Activated T-cell treated with anti-CD3 and anti-CD28 coated beads, Interleukin-2, amount 50 U/mL, for 48 hours (primary cell): ENCODE measurements at regions not wholly inside any gene's neighbourhood (a gene's known extent, or its start where the extent isn't known, plus 50 kb on each side); places are given as distances from the start of the nearest gene placed in this dataset.
A peak's percentile ranks its signal among the peaks of the same experiment; 100 is the strongest.
"Not testable (repeated sequence)": the region's sequence is repeated elsewhere in the genome, so short reads cannot be mapped to it uniquely, and the experiment has no call there.

Experiments used
- DNase-seq, 2 experiments: peaks; one replicate each; pipeline ENCODE4 v3.0.0-alpha.2; 2020

GRCh38 chrX:113287761-113288160, 447.1 kb upstream of the AMOT start:
- DNase-seq: no peak

DNA sequence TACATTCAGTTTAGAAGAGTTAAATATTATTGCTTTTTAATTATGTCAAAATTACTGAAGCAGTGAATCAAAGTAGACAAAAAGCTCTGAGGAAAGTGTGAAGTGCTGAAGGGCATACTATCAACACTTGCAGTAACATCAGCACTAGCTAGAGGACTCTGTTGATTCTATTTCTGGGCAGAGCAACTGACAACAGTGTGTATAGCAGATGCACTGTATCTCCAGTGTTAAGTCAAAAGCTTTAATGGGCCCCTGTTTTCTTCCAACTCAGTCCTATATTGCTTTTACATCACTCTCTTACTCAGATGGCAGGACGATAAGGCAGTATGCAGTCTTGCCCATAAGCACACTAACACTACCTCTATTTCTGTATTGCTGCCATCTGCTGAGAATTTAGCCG, 435.2 kb upstream of the AMOT start:
- DNase-seq: no peak

- DNase-seq: no peak
Observed at GRCh38 chrX:113274791-113275190, 434.2 kb upstream of the AMOT start.

GRCh38 chrX:113274345-113274744, 433.7 kb upstream of the AMOT start:
- DNase-seq: no peak

DNA sequence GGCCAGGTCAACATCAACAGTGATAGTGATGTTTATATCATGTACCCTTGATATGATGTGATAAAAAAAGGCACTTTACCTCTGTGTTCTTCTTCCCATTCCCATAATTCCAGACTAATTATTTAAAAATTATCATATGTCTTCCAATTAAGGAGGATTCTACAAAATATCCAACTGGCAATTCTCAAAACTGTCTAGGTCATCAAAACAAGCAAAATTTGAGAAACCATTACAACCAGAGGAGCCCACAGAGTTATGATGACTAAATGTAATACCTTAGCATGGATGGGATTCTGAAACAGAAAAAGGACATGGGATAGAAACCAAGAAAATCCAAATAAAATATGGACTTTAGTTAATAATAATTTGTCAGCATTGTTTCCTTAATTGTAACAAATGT, 428.6 kb upstream of the AMOT start:
- no peak for DNase-seq

DNA sequence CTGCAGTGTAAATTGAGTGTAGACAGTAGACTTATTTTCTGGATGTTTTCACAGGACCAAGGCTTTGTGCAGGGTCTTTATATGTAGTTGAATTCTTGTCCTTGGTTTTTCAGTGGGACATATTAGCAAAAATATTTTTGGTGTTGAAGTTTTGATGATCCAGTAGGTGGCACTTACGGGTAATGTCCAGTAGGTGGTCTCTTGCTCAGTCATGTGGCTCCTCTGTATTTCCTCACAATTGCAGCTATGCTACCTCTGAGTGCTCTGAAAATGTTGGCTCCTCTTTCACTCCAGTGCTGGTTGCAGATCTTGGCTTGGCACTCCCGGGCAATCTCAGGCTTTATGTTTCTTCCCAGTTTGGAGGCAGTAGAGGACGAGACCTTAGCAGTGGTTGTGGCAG, 419.8 kb upstream of the AMOT start:
- DNase-seq: no peak

GRCh38 chrX:113222305-113222704, 381.7 kb upstream of the AMOT start:
- DNase-seq: no peak

GRCh38 chrX:113212052-113212451, 371.4 kb upstream of the AMOT start:
- no peak for DNase-seq

- no peak for DNase-seq
Observed at GRCh38 chrX:113202601-113203000, 362.0 kb upstream of the AMOT start.

DNA sequence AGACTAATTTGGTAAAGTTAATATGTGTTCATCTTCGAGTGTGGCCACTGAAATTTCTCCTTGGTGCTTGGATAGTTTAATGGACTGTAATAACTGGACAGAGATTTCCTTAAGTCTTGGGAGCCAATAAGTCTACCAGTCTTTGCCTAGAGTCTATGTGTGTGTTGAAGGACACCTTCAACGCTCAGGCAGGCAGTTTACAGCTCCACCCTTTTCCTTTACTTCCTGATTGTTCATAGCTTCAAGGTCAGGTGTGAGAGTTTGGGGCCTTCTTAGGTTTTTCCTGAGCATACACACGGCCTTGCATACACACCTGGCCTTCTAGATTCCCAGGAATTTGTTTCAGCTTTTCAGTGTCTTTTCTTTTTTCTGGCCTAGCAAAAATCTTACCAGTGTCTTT, 355.3 kb upstream of the AMOT start:
- no peak for DNase-seq

- no peak for DNase-seq
Observed at GRCh38 chrX:113192418-113192817, 351.8 kb upstream of the AMOT start.

- peak in 1 of 2 experiments; percentile 19 for DNase-seq
Observed at GRCh38 chrX:113157496-113157895, 316.9 kb upstream of the AMOT start.

GRCh38 chrX:113154315-113154714, 313.7 kb upstream of the AMOT start:
- not testable (repeated sequence) for DNase-seq

DNA sequence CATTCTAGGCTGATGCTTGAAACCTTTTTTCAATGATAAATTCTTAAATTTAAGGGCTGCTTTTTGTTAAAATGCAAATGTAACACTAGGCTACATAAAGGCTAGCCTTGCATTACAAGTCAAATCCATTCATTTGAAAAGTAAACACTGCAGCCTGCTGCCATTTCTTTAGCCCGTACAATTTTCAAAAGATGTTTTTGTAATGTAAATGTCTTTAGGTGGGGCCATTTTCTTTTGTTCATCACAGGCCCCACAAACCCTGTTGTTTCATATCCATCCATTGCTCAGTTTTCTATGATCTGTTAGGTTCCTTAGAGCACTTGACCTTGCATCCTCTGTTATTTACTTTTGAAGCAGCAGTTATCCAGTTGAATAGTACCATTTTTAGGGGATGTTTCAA, 296.2 kb upstream of the AMOT start:
- DNase-seq: no peak

- DNase-seq: no peak
Observed at GRCh38 chrX:113133316-113133715, 292.7 kb upstream of the AMOT start.

- DNase-seq: no peak
Observed at GRCh38 chrX:113124693-113125092, 284.1 kb upstream of the AMOT start.

- DNase-seq: no peak
Observed at GRCh38 chrX:113075521-113075920, 234.9 kb upstream of the AMOT start.

- DNase-seq: no peak
Observed at GRCh38 chrX:113059714-113060113, 219.1 kb upstream of the AMOT start.

GRCh38 chrX:113058634-113059033, 218.0 kb upstream of the AMOT start:
- no peak for DNase-seq

DNA sequence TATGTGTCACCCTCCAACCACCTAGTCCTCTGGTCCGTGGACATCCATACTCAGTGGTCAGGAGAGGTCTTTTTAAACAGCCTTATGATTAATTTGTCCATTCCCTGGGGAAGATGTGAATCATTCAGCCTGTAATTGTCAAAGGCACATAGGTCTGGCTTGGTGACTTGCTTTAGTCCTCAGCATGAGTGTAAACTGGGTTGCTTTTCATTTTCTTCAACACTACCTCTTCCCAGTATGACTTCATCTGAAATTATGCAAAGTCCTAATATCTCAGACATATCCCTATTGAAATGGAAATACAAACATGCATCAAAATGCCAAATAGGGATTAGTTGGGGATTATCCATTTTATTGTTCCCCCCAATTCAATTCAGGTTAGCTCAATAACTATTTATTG, 208.3 kb upstream of the AMOT start:
- no peak for DNase-seq

DNA sequence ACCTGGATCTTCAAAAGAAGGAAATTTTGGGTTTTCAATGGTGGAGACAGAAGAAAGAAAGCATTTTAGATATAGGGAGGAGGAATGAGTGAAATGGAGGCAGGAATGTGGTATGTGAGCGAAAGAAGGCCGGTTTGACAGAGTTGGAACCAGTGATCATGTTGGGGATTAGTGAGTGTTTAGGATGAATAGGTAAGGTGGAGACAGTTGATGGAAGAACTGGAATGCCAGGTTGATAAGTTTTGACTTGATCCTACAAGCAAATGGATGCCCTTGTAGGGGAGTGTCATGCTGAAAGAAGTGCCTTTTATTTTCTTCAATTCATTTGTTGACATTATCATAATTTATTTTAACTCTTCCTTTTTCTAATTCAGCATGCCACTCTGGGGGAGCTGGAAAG, 207.8 kb upstream of the AMOT start:
- no peak for DNase-seq

DNA sequence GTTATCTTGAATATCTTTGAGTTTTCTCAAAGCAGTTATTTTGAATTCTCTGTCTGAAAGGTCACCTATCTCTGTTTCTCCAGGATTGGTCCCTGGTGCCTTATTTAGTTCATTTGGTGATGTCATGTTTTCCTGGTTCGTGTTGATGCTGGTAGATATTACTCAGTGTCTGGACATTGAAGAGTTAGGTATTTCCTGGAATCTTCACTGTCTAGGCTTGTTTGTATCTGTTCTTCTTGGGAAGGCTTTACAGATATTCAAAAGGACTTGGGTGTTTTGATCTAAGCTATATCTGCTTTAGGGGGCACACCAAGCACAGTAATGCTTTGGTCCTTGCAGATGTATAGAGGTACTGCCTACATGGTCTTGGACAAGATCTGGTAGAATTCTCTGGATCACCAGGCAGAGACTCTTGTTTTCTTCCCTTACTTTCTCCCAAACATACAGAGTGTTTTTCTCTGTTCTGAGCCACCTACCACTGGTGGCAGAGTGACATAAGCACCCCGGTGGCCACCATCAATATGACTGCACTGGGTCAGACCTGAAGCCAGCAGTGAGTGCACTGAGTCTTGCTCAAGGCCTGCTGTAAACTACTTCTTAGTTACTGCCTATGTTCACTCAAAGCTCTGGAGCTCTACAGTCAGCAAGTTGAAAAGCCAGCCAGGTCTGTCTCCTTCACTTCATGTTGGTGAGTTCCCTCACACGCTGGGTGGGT, 193.5 kb upstream of the AMOT start:
- no peak for DNase-seq

- no peak for DNase-seq
Observed at GRCh38 chrX:113019958-113020357, 179.3 kb upstream of the AMOT start.

DNA sequence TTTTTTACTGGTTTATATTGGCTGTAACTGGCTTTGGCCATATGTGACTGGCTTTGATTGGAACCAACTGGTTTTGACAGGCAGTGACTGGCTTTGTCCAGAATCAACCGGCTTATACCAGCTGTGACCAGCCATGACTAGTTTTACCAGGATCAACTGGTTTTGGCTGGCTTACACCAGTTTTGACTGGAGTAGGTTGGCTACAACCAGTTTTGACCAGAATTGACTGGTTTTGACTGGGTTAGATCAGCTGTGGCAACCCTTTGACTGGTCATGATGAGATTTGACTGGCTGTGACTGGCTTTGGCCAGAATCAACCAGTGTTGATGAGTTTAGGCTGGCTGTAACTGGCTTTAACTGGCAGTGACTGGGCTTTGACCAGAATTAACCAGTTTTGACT, 169.2 kb upstream of the AMOT start:
- DNase-seq: no peak

GRCh38 chrX:113009029-113009428, 168.4 kb upstream of the AMOT start:
- no peak for DNase-seq

- DNase-seq: no peak
Observed at GRCh38 chrX:113001836-113002235, 161.2 kb upstream of the AMOT start.
